HG03095 (cell line): ENCODE measurements at regions not wholly inside any gene's neighbourhood (a gene's known extent, or its start where the extent isn't known, plus 50 kb on each side); places are given as distances from the start of the nearest gene placed in this dataset.
"Not testable (repeated sequence)": the region's sequence is repeated elsewhere in the genome, so short reads cannot be mapped to it uniquely, and the experiment has no call there.

Experiments used
- ATAC-seq: cut with Tn5 transposase; IDR thresholded peaks from one replicate; pipeline ENCODE4 v1.9.1; 2021; ENCODE audit warnings: moderate library complexity; ENCODE audit not compliant: unreplicated experiment

- ATAC-seq, result no peak
Measured at GRCh38 chr6:134584847-134585516, 267.1 kb upstream of the SGK1 start.

DNA sequence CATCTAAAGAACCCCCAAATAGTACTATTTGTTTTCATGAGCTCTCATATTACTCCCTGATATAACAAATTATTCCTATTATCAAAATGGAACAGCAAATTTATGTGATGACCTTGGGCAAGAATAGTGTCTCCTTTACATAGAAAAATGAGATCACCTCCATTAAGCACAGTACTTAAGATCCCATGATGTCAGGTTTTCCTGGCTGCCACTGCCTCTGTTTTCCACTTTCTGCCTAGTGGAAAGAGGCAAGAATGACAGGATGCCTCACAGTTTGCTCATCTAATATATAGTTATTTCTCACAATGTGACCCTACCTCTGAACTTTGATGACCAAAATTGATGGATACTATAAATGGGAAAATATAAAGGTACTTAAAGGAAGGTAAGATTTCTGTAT is 260.1 kb upstream of the SGK1 start:
- no peak for ATAC-seq

- ATAC-seq, result no peak
Measured at GRCh38 chr6:134575221-134575620, 257.3 kb upstream of the SGK1 start.

DNA sequence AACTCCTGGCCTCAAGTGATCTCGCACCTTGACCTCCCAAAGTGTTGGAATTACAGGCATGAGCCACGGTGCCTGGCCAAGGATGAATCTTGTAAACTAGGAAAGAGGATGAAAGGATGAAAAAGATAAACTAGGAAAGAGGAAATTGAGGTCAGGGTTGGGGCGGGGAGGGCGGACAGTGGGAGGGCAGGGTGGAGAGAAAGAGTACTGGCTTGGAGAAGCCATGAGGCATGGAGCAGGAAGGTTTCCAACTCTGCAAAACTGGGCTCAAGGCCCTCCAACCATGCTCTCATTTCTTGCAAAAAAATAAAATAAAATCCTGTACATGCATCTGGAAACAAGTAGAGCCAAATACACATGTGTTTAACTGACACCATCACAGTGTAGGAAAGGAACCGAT is 256.6 kb upstream of the SGK1 start:
- ATAC-seq, result no peak

DNA sequence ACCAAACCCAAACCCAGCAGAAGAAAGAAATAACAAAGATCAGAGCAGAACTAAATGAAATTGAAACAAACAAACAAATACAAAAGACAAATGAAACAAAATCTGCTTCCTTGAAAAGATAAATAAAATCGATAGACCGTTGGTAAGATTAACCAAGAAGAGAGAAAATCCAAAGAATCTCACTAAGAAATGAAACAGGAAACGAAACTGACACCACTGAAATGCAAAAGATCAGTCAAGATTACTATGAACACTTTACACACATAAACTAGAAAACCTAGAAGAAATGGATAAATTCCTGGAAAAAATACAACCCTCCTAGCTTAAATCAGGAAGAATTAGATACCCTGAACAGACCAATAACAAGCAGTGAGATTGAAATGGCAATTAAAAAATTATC is 252.1 kb upstream of the SGK1 start:
- ATAC-seq, result not testable (repeated sequence)

DNA sequence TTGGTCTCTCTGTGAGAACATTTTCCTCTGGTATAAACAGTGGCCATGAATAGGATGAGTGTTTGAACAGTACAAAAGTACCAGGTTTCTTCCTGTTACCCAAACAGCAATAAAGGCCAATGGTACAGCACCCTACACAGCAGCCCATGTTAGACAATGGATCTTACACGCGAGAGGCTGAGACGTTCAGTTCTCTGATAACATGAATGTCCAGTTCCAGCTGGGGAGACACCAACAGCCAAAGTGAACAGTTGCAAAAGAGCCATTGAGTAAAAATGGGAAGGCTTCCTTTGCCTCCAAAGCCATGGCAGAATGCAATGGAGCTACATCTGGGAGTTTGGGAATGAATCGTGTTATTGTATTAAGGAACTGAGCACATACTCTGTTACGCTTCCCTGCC is 246.8 kb upstream of the SGK1 start:
- no peak for ATAC-seq

DNA sequence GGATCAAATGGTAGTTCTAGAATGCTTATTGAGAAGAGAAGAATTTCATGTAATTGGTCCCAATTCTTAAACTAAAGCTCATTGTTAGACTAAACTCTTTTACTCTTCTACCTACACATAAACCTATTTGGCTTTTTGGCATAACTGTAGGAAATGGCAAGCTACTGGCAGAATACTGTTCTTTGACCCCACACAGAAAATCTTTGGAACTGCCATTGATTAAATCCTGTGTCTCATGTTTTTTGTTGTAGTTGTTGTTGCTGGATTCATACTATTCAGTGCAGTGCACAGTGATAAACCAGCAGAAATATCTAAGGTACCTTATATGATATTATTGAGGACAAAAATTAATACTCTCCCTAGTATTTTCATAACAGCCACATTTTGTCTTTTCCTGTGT is 242.1 kb upstream of the SGK1 start:
- ATAC-seq, result no peak

- ATAC-seq, result no peak
Measured at GRCh38 chr6:134557509-134557908, 239.6 kb upstream of the SGK1 start.

- no peak for ATAC-seq
Measured at GRCh38 chr6:134555672-134556071, 237.8 kb upstream of the SGK1 start.

- ATAC-seq, result no peak
Measured at GRCh38 chr6:134553936-134554335, 236.0 kb upstream of the SGK1 start.

DNA sequence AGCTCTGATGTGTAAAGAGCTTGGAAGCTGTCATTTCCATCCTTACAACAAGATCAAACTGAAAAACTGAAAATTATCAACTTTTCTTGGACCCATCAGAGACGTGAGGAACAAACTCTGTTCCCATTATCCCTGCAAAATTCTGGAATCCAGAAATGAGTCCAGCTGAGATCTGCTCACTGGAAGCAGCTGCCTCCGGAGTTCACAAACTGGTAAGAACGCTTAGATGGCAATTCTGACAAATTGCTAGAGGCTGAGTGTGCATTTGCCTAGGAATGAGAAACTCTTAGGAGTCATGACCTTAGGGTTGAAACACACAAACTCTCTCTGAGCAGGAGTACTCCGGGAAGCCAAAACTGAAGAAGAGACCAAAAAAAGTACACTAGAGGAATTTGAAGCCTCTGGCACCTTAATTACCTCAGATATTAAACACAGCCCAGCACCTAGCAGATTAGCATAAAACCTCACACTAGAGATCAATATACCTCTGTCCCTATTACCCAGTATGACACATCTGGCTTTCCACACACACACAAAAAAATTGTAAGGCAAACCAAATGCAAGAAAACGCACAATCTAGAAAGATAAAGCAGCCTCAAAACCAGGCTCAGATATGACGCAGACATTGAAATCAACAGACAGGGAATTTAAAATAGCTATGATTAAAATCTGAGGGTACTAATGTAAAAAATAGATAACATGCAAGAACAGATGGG is 233.5 kb upstream of the SGK1 start:
- no peak for ATAC-seq

DNA sequence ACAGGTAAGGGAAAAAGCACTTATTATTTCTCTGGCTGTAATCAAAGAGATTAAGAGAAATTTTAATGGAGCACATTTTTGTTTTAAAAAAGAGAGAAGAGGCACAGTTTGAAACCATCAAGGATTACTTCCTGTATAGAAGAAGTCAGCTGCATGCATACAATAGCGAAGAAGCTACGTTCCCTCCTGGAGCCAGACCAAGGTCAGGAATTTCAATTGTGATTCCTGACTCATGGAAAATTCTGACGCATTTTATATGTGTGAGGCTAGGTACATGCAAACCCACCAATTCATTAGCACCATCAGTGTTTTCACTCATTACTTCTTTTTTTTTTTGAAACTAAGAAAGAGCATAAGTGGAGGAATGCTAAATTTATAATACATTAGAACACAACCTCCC is 232.7 kb upstream of the SGK1 start:
- ATAC-seq, result no peak

DNA sequence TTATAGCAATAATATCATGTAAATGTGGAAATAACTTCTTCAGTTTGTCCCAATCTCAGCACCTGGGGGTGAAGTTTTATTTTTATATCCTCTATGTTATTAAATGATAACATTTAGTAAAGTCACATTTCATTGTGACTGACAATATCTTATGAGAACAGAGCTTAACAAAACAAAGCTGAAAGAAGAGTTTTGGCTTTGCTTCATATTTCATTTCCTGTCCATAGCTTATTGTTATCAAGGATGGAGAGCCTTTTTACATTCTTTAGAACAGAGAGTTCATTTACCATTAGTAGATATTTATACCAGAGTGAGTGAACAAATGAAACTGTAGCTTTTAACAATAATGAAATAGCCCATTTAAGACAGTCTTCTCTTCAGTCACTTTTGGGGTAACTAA is 231.9 kb upstream of the SGK1 start:
- ATAC-seq, result no peak

DNA sequence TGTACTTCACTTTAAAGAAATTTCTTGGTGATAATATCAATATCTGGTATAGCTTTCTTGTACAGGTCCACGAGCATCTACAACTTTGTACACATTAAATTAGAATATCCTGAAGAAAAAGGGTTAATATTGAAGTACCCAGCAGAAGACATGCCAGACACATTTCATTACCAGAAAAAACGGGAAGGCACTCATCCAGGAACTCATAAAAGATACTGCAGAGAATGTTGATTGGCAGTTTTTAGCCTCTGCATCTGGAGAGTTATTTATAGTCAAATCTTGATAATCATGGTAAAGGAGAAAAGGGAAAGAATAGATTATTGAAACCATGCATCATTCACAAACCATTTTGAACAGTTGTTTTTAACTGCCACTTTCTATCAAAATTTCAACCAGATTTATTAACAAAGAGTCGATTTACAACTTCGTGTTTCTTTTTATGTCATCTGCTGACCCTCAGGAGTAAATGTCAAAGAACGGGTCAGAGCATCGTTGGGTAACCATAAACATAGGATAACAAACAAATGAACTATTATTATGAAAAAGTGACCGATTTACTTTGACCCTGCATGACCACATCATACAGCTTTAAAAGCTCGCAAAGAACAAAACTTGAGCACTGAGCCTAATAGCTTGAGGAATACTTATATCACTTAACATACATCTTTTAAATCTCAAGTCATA is 229.2 kb upstream of the SGK1 start:
- ATAC-seq, result no peak

- ATAC-seq, result no peak
Measured at GRCh38 chr6:134544737-134545136, 226.8 kb upstream of the SGK1 start.

DNA sequence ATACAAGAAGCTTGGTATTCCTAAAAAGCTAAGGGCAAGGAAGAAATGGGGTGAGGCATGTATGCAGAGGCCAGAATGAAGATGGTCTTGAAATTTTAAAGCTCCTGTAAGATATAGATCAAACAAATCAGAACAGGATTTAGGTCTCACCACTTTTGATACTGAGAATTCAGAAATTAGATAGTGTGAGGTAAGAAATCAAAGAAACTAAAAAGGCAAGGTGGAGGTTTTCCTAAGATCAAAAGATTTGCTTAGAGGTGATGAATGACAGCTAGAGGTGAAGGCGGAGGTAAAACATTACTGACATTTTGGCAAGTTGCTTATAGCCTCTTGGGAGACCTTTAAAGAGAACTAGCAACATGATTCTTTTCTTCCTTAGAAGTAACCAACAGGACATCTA is 225.2 kb upstream of the SGK1 start:
- no peak for ATAC-seq

- ATAC-seq, result no peak
Measured at GRCh38 chr6:134541001-134541400, 223.1 kb upstream of the SGK1 start.

- no peak for ATAC-seq
Measured at GRCh38 chr6:134539865-134540323, 222.0 kb upstream of the SGK1 start.

DNA sequence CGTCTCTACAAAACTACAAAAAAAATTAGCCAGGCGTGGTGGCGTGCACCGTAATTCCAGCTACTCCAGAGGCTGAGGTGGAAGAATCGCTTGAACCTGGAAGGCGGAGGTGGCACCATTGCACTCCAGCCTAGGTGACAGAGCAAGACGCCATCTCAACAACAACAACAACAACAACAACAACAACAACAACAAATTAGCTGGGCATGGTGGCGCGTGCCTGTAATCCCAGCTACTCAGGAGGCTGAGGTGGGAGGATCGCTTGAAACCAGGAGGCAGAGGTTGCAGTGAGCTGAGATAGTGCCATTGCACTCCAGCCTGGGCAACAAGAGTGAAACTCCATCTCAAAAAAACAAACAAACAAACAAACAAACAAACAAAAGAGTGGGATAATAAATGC is 219.9 kb upstream of the SGK1 start:
- not testable (repeated sequence) for ATAC-seq

DNA sequence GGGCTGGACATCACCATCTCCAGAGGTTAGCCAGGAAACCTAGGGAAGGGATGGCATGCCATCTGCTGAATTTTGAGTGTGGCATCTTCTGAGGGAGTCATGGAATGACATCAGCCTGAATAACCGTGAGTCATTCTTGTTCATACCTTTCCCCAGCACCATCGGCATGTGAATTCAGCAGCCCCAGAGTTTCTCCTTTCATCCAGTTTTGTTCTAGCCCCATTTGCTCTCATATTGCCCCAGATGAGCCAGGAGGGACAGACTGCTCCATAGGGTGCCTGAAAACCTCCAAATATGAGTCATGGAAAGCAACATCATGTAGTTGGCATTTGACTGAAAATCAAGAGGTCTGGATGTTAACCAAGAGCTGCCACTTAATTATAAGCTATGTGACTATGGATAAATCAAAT is 219.2 kb upstream of the SGK1 start:
- no peak for ATAC-seq

DNA sequence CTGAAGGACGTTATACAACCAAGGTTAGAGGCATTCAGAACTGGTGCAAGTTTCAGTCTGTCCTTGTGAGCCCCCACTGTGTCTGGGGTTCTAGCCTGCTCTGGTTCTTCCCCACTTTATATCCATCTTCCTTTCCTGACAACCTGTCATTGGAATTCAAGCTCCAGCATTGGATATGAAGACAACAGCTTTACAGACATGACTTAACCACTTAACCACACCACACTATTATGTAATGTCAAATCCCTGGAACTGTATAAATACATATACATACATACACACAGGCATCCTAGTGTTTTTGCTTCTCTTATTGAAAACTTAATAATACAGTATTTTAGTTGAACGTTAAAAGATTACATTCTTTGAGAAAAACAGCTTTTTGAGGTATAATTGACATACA is 217.9 kb upstream of the SGK1 start:
- no peak for ATAC-seq

GRCh38 chr6:134534708-134535149 is 216.8 kb upstream of the SGK1 start:
- no peak for ATAC-seq
